PC-3 (cell line): ENCODE measurements at regions not wholly inside any gene's neighbourhood (a gene's known extent, or its start where the extent isn't known, plus 50 kb on each side); places are given as distances from the start of the nearest gene placed in this dataset.

Source experiments
- ATAC-seq: fragments of 200-7000 bp; cut with Tn5 transposase; 2 replicates; pipeline ENCODE4 v1.9.1; 2020; ENCODE audit warnings: mild to moderate bottlenecking, moderate library complexity
- BruUV-seq: library from RNA; stranded (reverse); fragments of 400-500 nt; replicated peaks from 2 replicates; lab custom pipeline; 2021; lab: Mats Ljungman, UMichigan
- CTCF ChIA-PET: fragments of 300-600 bp; sonication (Branson Sonifier 250); formaldehyde crosslinking; loops from one replicate; lab custom pipeline; 2022; ENCODE audit warnings: antibody characterized with exemption; lab: Charles Lee
- POLR2A ChIA-PET: fragments of 300-600 bp; sonication (Branson Sonifier 250); formaldehyde crosslinking; loops from one replicate; lab custom pipeline; 2022; ENCODE audit warnings: antibody characterized with exemption; ENCODE audit not compliant: unreplicated experiment; lab: Charles Lee
- DNase-seq: peaks from one replicate; pipeline ENCODE4 v3.0.0-alpha.2; 2015
- H2AFZ ChIP-seq: fragments of 300-600 bp; sonication (generic); 2 replicates; pipeline ENCODE4 v1.6.0; 2016; ENCODE audit warnings: antibody characterized with exemption, low read length
- H3F3A ChIP-seq: fragments of 300-600 bp; sonication (generic); one replicate; pipeline ENCODE4 v1.6.0; 2017; ENCODE audit warnings: antibody characterized with exemption, low read length, control low read depth, mild to moderate bottlenecking; ENCODE audit not compliant: unreplicated experiment
- H3K27ac ChIP-seq: fragments of 300-600 bp; sonication (generic); 2 replicates; pipeline ENCODE4 v1.5.1; 2016; ENCODE audit warnings: mild to moderate bottlenecking, low read length
- H3K27me3 ChIP-seq: fragments of 300-600 bp; sonication (generic); 2 replicates; pipeline ENCODE4 v1.6.1; 2016; ENCODE audit warnings: low read length, mixed read lengths
- H3K36me3 ChIP-seq: fragments of 300-600 bp; sonication (generic); 2 replicates; pipeline ENCODE4 v1.6.1; 2016; ENCODE audit warnings: low read depth, mixed run types, low read length, mixed read lengths
- H3K4me1 ChIP-seq: fragments of 300-600 bp; sonication (generic); 2 replicates; pipeline ENCODE4 v1.5.1; 2016; ENCODE audit warnings: low read length; ENCODE audit not compliant: insufficient read depth
- H3K4me2 ChIP-seq: fragments of 300-600 bp; sonication (generic); 2 replicates; pipeline ENCODE4 v1.6.0; 2016; ENCODE audit warnings: low read length
- H3K4me3 ChIP-seq: fragments of 300-600 bp; sonication (generic); 2 replicates; pipeline ENCODE4 v1.5.1; 2016; ENCODE audit warnings: mild to moderate bottlenecking, low read length, mixed read lengths
- H3K79me2 ChIP-seq: fragments of 300-600 bp; sonication (generic); 2 replicates; pipeline ENCODE4 v1.6.1; 2017; ENCODE audit warnings: low read length, mixed read lengths
- H3K9ac ChIP-seq: fragments of 300-600 bp; sonication (generic); 2 replicates; pipeline ENCODE4 v1.6.0; 2016; ENCODE audit warnings: mild to moderate bottlenecking, low read length
- H3K9me2 ChIP-seq: fragments of 300-600 bp; sonication (generic); replicated peaks from 2 replicates; pipeline ENCODE4 v1.6.1; 2016; ENCODE audit warnings: mixed run types, low read length, mixed read lengths
- H3K9me3 ChIP-seq: fragments of 300-600 bp; sonication (generic); 2 replicates; pipeline ENCODE4 v1.6.1; 2016; ENCODE audit warnings: low read length, mixed read lengths
- H4K20me1 ChIP-seq: fragments of 300-600 bp; sonication (generic); 2 replicates; pipeline ENCODE4 v1.6.1; 2016; ENCODE audit warnings: low read length, mixed read lengths
- CTCF ChIP-seq: fragments of 300-600 bp; sonication (generic); conservative IDR thresholded peaks from 2 replicates; pipeline ENCODE4 v1.5.1; 2017; ENCODE audit warnings: antibody characterized with exemption, low read depth, mild to moderate bottlenecking, low read length
- EZH2 ChIP-seq: fragments of 300-600 bp; sonication (generic); IDR thresholded peaks from one replicate; pipeline ENCODE4 v1.6.1; 2017; ENCODE audit warnings: antibody characterized with exemption, mild to moderate bottlenecking, low read length; ENCODE audit not compliant: unreplicated experiment
- EZH2phosphoT487 ChIP-seq: fragments of 300-600 bp; sonication (generic); IDR thresholded peaks from 2 replicates; pipeline ENCODE4 v1.6.1; 2018; ENCODE audit warnings: mild to moderate bottlenecking, antibody characterized with exemption, low read length, borderline replicate concordance
- intact Hi-C: fragments of 100-400 bp; cut with micrococcal nuclease; formaldehyde crosslinking; loops from 2 replicates; pipeline ENCODE4 v1.9.0; 2023

DNA sequence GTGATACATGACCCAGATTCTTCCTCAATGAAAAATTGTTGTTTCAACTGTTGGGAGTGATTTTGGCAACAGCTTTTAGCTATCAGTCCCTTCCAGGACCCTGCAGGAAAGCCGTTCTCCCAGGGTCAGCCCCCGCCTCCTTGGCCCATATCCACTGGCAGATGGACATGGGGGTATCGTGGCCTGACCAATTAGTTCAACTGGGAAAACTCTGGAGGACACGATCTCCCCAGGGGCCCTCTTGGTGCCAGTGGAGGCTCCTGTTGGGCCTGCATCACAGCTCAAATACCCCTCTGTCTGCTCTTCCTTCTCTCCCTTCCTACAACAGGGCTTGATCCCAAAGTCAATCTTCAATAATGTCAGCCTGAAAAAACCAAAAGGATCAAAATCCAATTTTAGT, 272.5 kb upstream of the B3GAT1 start:
- ChIA-PET POLR2A (no interaction called here), CTCF (no interaction called here)
- Histone ChIP-seq H2AFZ (no peak overlapping the region), H3K9ac (no peak overlapping the region), H3K79me2 (no peaks in the 10 kb centered on the region), H3K4me3 (no peak overlapping the region), H3F3A (no peaks in the 10 kb centered on the region), H3K4me1 (no peaks in the 10 kb centered on the region), H3K36me3 (no peaks in the 10 kb centered on the region), H3K4me2 (no peak overlapping the region), H4K20me1 (no peaks in the 10 kb centered on the region), H3K9me3 (peaks cover 9% of the 10 kb centered on the region; the same call in 1 of the 2 replicates), H3K27ac (no peak overlapping the region), H3K27me3 (peaks cover 28% of the 10 kb centered on the region; the same call in 1 of the 2 replicates), H3K9me2 (no peaks in the 10 kb centered on the region)
- no peak for DNase-seq
- ATAC-seq = no peak
- TF ChIP-seq EZH2phosphoT487 = no peak
- no peak for TF ChIP-seq CTCF
- no peak for TF ChIP-seq EZH2
- BruUV-seq = no TSS peak
- intact Hi-C loops = no loop called here

- H3K4me3 ChIP-seq = no peak overlapping the region
- no peak overlapping the region for H3K9ac ChIP-seq
- no peaks in the 10 kb centered on the region for H3K4me1 ChIP-seq
- H3F3A ChIP-seq = no peaks in the 10 kb centered on the region
- H3K9me3 ChIP-seq = peaks cover 10% of the 10 kb centered on the region; the same call in 1 of the 2 replicates
- ChIA-PET CTCF (no interaction called here), POLR2A (no interaction called here)
- H4K20me1 ChIP-seq = no peaks in the 10 kb centered on the region
- no peaks in the 10 kb centered on the region for H3K36me3 ChIP-seq
- intact Hi-C loops = no loop called here
- BruUV-seq = no TSS peak
- no peak overlapping the region for H3K27ac ChIP-seq
- H3K79me2 ChIP-seq = no peaks in the 10 kb centered on the region
- H3K9me2 ChIP-seq = no peaks in the 10 kb centered on the region
- H3K27me3 ChIP-seq = peaks cover 28% of the 10 kb centered on the region; the same call in 1 of the 2 replicates
- no peak overlapping the region for H2AFZ ChIP-seq
- ATAC-seq (no peak), DNase-seq (no peak)
- no peak overlapping the region for H3K4me2 ChIP-seq
- TF ChIP-seq CTCF = no peak
- no peak for TF ChIP-seq EZH2
- TF ChIP-seq EZH2phosphoT487 = no peak
Measured at GRCh38 chr11:134683860-134684259, 271.8 kb upstream of the B3GAT1 start.

DNA sequence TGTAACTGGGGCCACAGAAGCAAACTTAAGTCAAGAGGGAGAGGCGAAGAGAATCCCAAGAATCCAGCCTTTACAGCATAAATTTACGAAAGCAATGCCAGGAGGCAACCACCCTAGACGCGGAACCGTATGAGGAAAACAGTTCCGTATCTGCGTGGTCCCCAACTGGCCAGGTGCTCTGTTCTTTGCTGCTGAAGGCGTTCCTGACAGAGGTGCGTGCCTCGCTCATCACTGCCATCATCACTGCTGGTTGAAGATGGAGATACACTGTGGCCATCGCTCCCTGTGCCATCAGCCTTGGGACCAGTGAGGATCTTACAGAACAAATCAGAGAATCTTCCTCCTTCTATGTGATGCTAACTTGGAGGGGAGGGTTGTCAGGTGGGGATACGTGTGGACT, 270.5 kb upstream of the B3GAT1 start:
- DNase-seq = no peak
- BruUV-seq = no TSS peak
- Histone ChIP-seq H3K9ac (no peak overlapping the region), H3K79me2 (no peaks in the 10 kb centered on the region), H3K4me3 (no peak overlapping the region), H2AFZ (no peak overlapping the region), H3K27ac (no peak overlapping the region), H3K9me2 (no peaks in the 10 kb centered on the region), H4K20me1 (no peaks in the 10 kb centered on the region), H3K4me1 (no peaks in the 10 kb centered on the region), H3F3A (no peaks in the 10 kb centered on the region), H3K9me3 (peaks cover 14% of the 10 kb centered on the region; the same call in 1 of the 2 replicates), H3K36me3 (no peaks in the 10 kb centered on the region), H3K4me2 (no peak overlapping the region), H3K27me3 (peaks cover 23% of the 10 kb centered on the region; the same call in 1 of the 2 replicates)
- intact Hi-C loops = no loop called here
- ChIA-PET POLR2A (no interaction called here), CTCF (no interaction called here)
- no peak for TF ChIP-seq EZH2
- TF ChIP-seq CTCF = no peak
- no peak for TF ChIP-seq EZH2phosphoT487
- no peak for ATAC-seq
